HG03520 (cell line): ENCODE measurements at regions not wholly inside any gene's neighbourhood (a gene's known extent, or its start where the extent isn't known, plus 50 kb on each side); places are given as distances from the start of the nearest gene placed in this dataset.
A peak's percentile ranks its signal among the peaks of the same experiment; 100 is the strongest.

Source experiments
- ATAC-seq: cut with Tn5 transposase; IDR thresholded peaks from one replicate; pipeline ENCODE4 v1.9.1; 2021; ENCODE audit warnings: mild to moderate bottlenecking, moderate library complexity; ENCODE audit not compliant: unreplicated experiment

DNA sequence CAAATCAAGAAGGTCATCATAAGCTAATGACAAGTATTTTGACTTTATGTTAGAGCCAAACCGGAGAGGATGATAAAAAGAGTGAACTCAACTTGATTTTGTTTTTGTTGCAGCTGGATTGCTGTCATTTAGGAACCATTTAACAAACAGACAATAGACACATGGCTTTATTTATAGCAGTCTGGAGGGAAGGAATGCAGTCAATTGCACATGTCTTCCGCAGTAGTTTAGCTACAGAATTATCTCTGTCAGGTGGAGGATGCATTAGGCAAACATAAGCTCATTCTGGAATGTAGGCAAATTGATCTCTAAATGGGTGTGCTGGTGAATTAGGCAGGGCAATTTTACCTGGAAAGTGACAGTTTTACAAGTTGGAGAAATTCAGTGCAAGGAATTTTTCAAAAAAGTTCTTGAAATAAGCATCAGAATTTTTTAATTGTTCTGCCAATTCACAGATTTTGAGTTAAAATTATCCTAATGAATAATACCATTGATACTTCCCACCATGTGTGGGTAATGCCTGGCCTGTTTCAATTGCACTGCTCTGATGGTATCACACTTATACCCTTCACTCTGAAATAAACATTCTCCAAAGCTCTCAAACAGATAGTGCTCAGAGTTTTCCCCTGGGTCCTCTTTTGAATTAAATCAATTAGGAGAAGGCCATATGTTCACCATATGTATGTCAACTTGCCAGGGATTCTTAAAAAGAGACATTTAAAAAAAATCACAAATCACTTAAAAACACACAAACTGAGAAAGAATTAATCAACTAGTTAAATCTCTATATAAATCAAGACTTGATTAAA is 318.3 kb downstream of the NDFIP2 start:
- ATAC-seq, result no peak

- ATAC-seq, result no peak
Measured at GRCh38 chr13:79796136-79796535, 315.2 kb downstream of the NDFIP2 start.

GRCh38 chr13:79794931-79795330 is 314.0 kb downstream of the NDFIP2 start:
- ATAC-seq, result no peak

GRCh38 chr13:79792716-79793115 is 311.8 kb downstream of the NDFIP2 start:
- ATAC-seq, result no peak

DNA sequence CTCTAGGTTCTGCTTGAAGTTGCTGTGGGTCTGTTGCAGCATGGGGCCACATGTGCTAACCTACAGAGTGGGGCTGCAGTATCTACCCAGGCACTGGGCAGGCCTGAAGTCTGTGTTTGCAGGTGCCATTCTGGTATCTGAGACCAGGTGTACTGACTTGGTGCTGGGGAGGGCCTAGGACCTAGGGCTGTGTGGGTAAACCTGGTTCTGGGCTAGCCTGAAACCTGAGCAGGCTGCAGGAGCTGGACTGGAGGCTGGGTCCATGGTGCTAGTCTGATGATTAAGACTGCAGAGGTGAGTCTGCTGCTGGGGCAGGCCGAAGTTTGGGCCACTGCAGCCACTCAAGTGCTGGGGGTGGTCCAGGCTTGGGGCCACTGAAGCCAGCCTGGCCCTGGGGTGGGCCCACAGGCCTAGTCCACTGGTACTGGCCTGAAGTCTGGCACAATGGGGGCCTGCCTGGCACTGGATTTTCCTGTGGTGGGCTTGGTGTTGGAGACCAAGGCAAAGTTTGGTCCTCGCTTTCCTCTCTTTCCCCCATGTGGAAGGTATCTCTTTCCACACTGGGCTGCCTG is 310.6 kb downstream of the NDFIP2 start:
- ATAC-seq, result no peak

- ATAC-seq, result no peak
Measured at GRCh38 chr13:79786176-79786575, 305.2 kb downstream of the NDFIP2 start.

DNA sequence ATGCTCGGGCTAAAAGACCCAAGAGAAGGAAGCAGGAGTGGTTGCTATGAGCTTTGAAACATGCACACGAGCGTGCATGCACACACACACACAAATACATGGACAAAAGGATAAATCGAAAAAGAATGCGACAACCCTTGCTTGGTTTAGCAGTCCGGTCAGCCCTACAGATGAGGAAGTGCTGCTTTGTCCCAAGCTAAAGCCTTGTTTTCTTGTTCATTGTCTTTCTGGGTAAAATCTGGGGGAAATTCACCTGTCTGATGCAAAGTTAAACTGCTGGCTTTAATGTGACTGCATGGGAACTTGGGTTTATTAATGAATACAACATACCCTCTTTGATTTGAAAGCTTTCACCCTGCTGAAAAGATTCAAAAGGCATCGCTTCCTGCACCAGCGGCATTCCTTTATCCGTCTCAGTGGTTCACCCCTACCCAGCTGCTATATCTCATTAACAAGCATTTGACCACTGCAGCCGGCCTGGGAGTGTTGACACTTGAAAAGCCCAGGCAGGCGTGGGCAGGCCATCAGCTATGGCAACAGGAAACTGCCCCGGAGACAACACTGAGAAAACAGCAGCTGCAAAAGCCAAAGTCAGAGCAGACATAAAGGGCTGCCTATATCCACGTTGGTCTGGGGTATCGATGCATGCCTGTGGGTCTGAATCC is 301.7 kb downstream of the NDFIP2 start:
- peak; percentile 49 for ATAC-seq

GRCh38 chr13:79781829-79782540 is 301.0 kb downstream of the NDFIP2 start:
- ATAC-seq, result no peak

- ATAC-seq, result no peak
Measured at GRCh38 chr13:79780240-79780639, 299.3 kb downstream of the NDFIP2 start.

DNA sequence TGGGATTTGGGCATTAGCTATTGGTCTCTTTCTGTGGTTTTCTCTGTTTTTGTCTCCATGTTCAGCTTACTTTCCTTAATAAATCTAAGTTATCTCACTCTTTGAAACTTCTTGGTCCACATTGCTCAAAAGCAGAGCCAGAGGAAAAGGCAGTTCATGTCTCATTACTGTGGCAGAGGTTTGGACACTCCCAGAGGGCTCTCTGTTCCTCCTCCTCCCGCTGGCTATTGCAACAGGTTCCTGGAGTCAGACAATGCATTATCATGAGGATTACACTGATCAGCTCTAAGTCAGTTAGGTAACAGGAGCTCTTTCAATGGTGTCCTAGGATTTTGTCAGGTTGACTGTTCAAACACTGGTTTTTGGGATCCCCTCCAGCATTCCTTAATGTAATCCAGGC is 298.8 kb downstream of the NDFIP2 start:
- ATAC-seq, result no peak

- no peak for ATAC-seq
Measured at GRCh38 chr13:79778741-79779460, 297.9 kb downstream of the NDFIP2 start.

DNA sequence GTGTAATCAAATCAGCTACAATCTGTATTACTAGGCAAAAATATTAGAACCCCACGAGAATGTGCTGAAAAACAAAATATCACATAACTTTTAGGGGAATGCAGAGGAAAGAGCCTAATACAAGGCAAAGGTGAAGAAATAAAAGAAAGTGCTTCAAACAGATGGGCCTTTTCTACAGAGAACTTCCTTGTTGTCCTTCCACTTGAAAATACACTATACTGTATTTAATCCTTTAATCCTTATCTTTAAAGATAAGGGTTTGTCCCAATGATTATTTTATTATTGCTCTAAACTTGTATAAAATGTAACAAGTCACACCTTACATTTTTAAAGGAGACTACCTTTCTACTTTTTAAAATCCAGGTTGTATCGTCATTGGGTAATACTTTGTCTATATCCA is 296.5 kb downstream of the NDFIP2 start:
- no peak for ATAC-seq

DNA sequence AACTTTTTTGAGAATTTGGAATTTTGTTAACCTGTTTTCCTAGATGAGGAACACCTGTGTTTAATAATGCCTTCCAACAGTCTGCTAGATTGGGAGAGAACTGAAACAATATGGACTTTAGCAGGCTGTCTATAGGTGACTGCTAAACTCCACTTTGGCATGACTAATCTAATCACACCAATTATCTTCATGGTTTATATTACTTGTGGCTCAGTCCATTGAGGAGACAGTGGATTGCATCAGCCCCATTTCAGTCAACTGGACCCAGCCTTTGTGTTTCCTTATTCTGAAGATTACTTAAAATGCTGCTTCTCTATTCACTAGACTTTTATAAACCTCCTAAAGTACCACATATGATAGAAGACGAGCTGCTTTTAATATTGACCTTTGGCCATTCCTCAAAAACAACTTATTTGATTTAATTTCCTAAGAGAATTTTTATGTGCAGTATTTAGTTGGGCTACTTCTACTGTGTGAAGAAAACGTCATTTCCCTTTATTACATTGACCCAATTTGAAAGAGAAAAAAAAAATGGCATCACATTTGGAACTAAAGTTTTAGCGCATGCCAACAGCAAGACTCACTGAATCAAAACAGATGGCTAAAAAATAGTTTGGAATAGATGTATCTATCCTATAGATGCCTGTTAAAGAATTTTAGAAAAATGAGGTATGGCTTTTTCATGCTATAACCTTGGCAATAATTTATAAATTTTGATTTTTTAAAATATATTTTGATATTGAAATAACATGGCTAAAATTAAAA is 295.8 kb downstream of the NDFIP2 start:
- no peak for ATAC-seq

DNA sequence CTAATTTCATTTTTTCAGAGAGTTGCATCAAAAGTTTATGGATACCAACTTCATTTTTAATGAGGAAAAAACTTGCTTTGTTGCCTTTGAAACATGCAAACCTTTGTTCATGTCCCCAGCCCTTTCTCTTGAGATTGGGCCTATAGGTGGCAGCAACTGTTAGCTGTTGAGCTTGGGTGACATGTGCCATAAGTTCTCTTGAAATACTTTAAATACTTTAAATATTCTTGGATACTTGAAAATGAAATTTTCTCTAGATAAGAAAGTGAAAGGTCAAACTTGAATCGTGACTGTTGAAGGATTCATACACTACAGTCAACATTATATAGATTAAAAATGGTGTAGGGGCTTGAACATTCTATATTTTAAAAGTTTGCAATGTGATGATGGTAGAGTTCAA is 294.9 kb downstream of the NDFIP2 start:
- no peak for ATAC-seq

- ATAC-seq, result no peak
Measured at GRCh38 chr13:79772811-79773210, 291.9 kb downstream of the NDFIP2 start.

DNA sequence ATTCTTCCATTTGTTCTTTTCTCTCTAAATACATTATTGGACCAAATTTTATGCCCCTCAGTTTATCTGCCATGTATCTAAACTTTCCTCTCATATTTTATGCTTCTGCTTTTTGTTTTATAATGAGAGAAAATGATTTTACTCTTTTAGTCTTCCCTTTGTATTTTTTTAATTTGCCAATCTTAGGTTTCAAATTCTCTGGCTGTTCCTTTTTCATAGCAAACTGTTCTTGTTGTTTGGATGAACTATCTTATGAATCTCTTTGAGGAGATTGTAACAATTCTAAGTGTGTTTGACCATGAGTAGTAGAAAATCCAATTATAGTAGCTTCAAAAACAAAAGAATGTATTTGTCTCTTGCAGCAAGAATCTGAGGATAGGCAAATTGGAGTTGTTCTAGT is 290.5 kb downstream of the NDFIP2 start:
- ATAC-seq, result no peak

DNA sequence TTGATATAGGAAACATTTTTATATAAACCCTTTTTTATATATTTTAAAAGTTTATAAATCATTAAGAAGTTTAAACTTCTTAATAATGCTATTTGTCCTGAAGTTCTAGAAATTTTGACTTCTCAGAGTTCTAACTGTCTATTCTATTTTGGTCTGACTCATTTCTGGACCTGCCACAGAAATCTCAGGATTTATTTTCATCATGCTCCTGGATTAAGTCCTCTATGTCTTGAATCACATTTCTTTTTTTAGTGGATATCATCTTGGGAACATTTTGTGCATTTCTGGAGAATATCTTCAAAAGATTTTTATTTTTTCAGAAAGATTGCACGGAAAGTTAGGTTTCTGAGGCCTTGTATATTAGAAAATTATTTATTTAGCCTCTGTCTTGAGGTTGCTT is 289.1 kb downstream of the NDFIP2 start:
- ATAC-seq, result no peak

DNA sequence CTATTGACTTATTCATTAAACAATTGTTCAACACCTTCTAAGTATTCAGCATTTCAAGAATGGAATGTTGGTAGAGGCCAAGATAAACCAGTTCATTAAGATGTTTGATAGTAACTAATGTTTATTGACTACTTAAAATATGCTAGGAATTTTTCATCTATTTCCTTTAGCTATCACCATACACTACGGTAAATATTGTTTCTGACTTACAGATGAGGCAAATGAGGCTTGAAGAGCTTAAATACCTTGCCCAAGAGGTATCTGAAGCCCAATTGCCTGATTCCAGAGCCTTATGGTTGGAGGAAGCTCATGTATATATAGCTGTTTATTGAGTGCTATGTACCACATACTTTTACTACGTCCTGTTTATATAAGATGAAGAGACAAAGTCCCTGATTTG is 286.2 kb downstream of the NDFIP2 start:
- no peak for ATAC-seq

DNA sequence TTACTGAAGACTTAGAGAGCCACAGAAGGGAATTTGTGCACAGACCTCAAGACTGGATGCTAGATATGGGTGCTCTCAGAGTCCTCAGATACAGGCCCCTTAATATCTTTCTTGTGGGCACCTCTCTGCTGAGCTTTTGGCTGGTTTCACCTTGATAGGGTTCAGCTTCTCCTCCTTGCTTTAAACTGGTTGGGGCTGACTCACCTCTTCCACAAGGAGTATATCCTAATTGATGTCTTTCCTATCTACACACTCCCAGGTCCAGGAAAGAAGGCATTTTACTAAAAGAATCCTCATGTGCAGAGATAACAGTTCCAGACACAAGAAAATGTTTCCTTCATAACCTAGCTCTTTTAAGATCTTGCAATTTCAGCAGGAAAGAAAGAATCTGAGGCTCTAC is 284.4 kb downstream of the NDFIP2 start:
- ATAC-seq, result no peak

DNA sequence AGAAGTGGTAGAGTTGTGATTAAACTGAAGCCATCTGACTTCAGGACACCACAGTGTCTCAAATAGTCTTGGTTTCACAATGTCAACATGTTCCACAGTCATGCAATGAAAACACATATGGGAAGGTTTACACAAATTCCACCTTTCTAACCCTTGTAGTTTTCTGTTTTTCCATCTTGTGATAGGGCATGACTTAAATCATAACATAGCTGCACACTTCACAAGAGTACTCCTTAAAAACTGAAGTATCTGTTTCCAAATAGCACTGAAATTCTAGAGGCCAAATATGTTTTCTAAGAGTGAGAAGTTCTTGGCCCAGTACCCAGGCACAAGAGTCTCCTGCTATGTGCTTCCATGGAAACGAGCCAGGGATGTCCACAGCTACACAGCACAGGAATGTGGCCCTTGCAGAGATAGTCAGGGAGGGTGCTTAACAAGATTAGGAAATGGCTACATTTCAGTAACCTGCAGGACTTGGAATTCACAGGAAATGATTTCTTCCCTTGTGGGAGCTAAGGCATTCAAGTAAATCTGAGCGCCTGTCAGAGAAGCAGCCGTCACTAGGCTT is 269.1 kb downstream of the NDFIP2 start:
- no peak for ATAC-seq
